GM23338 (cell line): ENCODE measurements at regions not wholly inside any gene's neighbourhood (a gene's known extent, or its start where the extent isn't known, plus 50 kb on each side); places are given as distances from the start of the nearest gene placed in this dataset.

ENCODE experiments used
- ATAC-seq: fragments of 200-7000 bp; cut with Tn5 transposase; 3 replicates; pipeline ENCODE4 v1.9.1; 2020
- DNase-seq: peaks from one replicate; pipeline ENCODE4 v3.0.0-alpha.2; 2015; ENCODE audit warnings: low spot score
- H2AFZ ChIP-seq: fragments of 200-600 bp; sonication (generic); 2 replicates; pipeline ENCODE4 v1.8.0; 2016; ENCODE audit warnings: antibody characterized with exemption, mild to moderate bottlenecking, moderate library complexity
- H3F3A ChIP-seq: fragments of 200-600 bp; sonication (generic); replicated peaks from 2 replicates; pipeline ENCODE4 v1.8.0; 2017; ENCODE audit warnings: antibody characterized with exemption, mixed run types, low read depth
- H3K27ac ChIP-seq: fragments of 200-600 bp; sonication (generic); 2 replicates; pipeline ENCODE4 v1.6.1; 2016; ENCODE audit warnings: low read depth
- H3K27me3 ChIP-seq: fragments of 200-600 bp; sonication (generic); 2 replicates; pipeline ENCODE4 v1.8.0; 2016; ENCODE audit warnings: mild to moderate bottlenecking, mixed run types, moderate library complexity; ENCODE audit not compliant: insufficient read depth
- H3K36me3 ChIP-seq: fragments of 200-600 bp; sonication (generic); 2 replicates; pipeline ENCODE4 v1.8.0; 2016; ENCODE audit warnings: mild to moderate bottlenecking; ENCODE audit not compliant: insufficient read depth
- H3K4me1 ChIP-seq: fragments of 200-600 bp; sonication (generic); 2 replicates; pipeline ENCODE4 v1.8.0; 2016; ENCODE audit warnings: mild to moderate bottlenecking, moderate library complexity; ENCODE audit not compliant: insufficient read depth
- H3K4me2 ChIP-seq: fragments of 200-600 bp; sonication (generic); 2 replicates; pipeline ENCODE4 v1.7.1; 2017; ENCODE audit warnings: mixed run types
- H3K4me3 ChIP-seq: fragments of 200-600 bp; sonication (generic); 2 replicates; pipeline ENCODE4 v1.6.1; 2016; ENCODE audit warnings: mixed run types
- H3K79me2 ChIP-seq: fragments of 200-600 bp; sonication (generic); replicated peaks from 2 replicates; pipeline ENCODE4 v1.8.0; 2017; ENCODE audit warnings: mild to moderate bottlenecking; ENCODE audit not compliant: insufficient read depth
- H3K9me2 ChIP-seq: fragments of 200-600 bp; sonication (generic); 2 replicates; pipeline ENCODE4 v1.8.0; 2017; ENCODE audit not compliant: insufficient read depth
- H4K20me1 ChIP-seq: fragments of 200-600 bp; sonication (generic); replicated peaks from 2 replicates; pipeline ENCODE4 v1.8.0; 2017; ENCODE audit warnings: mild to moderate bottlenecking; ENCODE audit not compliant: insufficient read depth
- H3K27ac Mint-ChIP-seq: 2 replicates; pipeline ENCODE4 v1.8.0; 2020; ENCODE audit warnings: inconsistent platforms, mild to moderate bottlenecking, moderate library complexity, mixed read lengths
- H3K27me3 Mint-ChIP-seq: 3 replicates; pipeline ENCODE4 v1.8.0; 2022; ENCODE audit warnings: low read depth, mild to moderate bottlenecking, moderate library complexity, mixed read lengths, inconsistent platforms; ENCODE audit not compliant: insufficient read depth, poor library complexity
- H3K36me3 Mint-ChIP-seq: 3 replicates; pipeline ENCODE4 v1.8.0; 2021; ENCODE audit warnings: low read depth, mild to moderate bottlenecking, inconsistent platforms, moderate library complexity, mixed read lengths
- H3K4me1 Mint-ChIP-seq: 3 replicates; pipeline ENCODE4 v1.8.0; 2020; ENCODE audit warnings: mild to moderate bottlenecking, inconsistent platforms, mixed read lengths
- H3K4me3 Mint-ChIP-seq: 3 replicates; pipeline ENCODE4 v1.8.0; 2021; ENCODE audit warnings: moderate library complexity, mild to moderate bottlenecking, inconsistent platforms, mixed read lengths
- H3K9me3 Mint-ChIP-seq: 3 replicates; pipeline ENCODE4 v1.8.0; 2020; ENCODE audit warnings: moderate library complexity, mild to moderate bottlenecking, inconsistent platforms, mixed read lengths
- EZH2phosphoT487 ChIP-seq: fragments of 200-600 bp; sonication (generic); IDR thresholded peaks from one replicate; pipeline ENCODE4 v1.8.1; 2018; ENCODE audit warnings: antibody characterized with exemption; ENCODE audit not compliant: unreplicated experiment
- JUNB ChIP-seq: IDR thresholded peaks from one replicate; pipeline ENCODE4 v1.6.1; 2016; ENCODE audit warnings: antibody characterized with exemption; ENCODE audit not compliant: unreplicated experiment
- POLR2AphosphoS5 ChIP-seq: IDR thresholded peaks from 2 replicates; pipeline ENCODE4 v1.6.1; 2016; ENCODE audit warnings: antibody characterized with exemption, low read depth
- ZNF331 ChIP-seq: fragments of 250-450 bp; sonication (Bioruptor Pico); IDR thresholded peaks from 2 replicates; pipeline ENCODE4 v1.5.0; 2020; ENCODE audit warnings: low read depth, mild to moderate bottlenecking, moderate library complexity
- ZNF462 ChIP-seq: fragments of 250-450 bp; sonication (Bioruptor Pico); IDR thresholded peaks from 2 replicates; pipeline ENCODE4 v1.5.0; 2020; ENCODE audit warnings: mild to moderate bottlenecking, moderate library complexity
- TF ChIP-seq, protein P1 (sequence below): IDR thresholded peaks from 2 replicates; pipeline ENCODE4 v1.6.1; 2016; ENCODE audit warnings: antibody characterized with exemption

DNA sequence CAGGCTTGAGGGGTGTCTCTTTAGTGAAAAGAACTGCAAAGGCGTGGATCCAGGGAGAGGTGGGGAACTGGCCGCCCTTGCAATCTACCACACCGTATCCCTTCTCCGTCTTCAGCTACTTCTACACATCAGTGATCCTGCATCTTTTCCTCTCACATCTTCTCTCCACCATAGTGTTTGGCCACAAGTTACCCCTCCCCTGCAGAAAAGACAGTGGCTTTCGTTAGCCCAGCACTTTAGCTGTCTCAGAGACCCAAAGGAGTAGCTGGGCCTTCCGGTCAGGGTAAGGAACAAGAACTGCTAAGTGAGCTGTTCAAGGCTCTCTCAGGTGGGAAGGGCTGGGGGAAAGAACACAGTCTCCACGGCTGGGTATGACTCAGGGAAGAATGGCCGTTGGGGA, 158.4 kb downstream of the NDUFA12 start (continued):
- TF ChIP-seq ZNF331 (no peak), EZH2phosphoT487 (no peak)

DNA sequence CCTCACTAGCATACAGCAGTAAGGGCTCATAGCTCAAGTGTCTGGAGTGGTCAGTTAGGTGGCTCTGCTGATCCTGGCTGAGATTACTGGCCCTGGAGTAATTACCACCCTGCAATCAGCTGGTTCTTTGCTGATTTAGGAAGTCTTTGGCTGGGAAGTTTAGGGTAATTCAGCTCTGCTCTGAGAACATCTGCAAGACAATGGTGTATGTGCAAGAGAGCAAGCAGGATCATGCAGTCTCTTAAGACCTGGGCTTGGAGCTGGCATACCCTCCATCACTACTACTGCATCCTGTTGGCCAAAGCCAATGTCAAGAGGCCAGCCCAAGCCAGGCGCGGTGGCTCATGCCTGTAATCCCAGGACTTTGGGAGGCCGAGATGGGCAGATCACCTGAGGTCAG, 159.0 kb downstream of the NDUFA12 start:
- no peaks in the 10 kb centered on the region for H4K20me1 ChIP-seq
- H3K27ac ChIP-seq = no peak overlapping the region
- Mint-ChIP-seq H3K36me3 (no peaks in the 10 kb centered on the region), H3K27me3 (peaks cover 5% of the 10 kb centered on the region), H3K4me3 (no peak overlapping the region), H3K9me3 (no peaks in the 10 kb centered on the region; the same call in 2 of the 3 replicates), H3K4me1 (peaks cover 2% of the 10 kb centered on the region; the same call in 2 of the 3 replicates), H3K27ac (no peak overlapping the region)
- H3K9me2 ChIP-seq = peaks cover 4% of the 10 kb centered on the region; the same call in 1 of the 2 replicates
- no peaks in the 10 kb centered on the region for H3K79me2 ChIP-seq
- no peaks in the 10 kb centered on the region for H3F3A ChIP-seq
- H3K4me2 ChIP-seq = no peak overlapping the region
- H3K4me1 ChIP-seq = no peaks in the 10 kb centered on the region
- ATAC-seq (peak; percentile 36; the same call in 2 of the 3 replicates), DNase-seq (no peak)
- H3K36me3 ChIP-seq = no peaks in the 10 kb centered on the region
- no peak overlapping the region for H3K4me3 ChIP-seq
- no peaks in the 10 kb centered on the region for H3K27me3 ChIP-seq
- H2AFZ ChIP-seq = no peak overlapping the region
- TF ChIP-seq, protein P1, sequence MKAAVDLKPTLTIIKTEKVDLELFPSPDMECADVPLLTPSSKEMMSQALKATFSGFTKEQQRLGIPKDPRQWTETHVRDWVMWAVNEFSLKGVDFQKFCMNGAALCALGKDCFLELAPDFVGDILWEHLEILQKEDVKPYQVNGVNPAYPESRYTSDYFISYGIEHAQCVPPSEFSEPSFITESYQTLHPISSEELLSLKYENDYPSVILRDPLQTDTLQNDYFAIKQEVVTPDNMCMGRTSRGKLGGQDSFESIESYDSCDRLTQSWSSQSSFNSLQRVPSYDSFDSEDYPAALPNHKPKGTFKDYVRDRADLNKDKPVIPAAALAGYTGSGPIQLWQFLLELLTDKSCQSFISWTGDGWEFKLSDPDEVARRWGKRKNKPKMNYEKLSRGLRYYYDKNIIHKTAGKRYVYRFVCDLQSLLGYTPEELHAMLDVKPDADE = no peak
- no peak for TF ChIP-seq ZNF462
- no peak for TF ChIP-seq POLR2AphosphoS5
- TF ChIP-seq JUNB = no peak
